Urinary bladder (tissue), 3 donors: ENCODE measurements at regions not wholly inside any gene's neighbourhood (a gene's known extent, or its start where the extent isn't known, plus 50 kb on each side); places are given as distances from the start of the nearest gene placed in this dataset.

Experiments used
- DNase-seq: peaks from one replicate; pipeline ENCODE4 v3.0.0-alpha.2; 2015; ENCODE audit errors: extremely low spot score
- H3K27ac ChIP-seq: one replicate; pipeline ENCODE4 v1.5.1; 2013; ENCODE audit warnings: low read depth, mild to moderate bottlenecking, moderate library complexity
- H3K36me3 ChIP-seq: one replicate; pipeline ENCODE4 v1.6.1; 2013; ENCODE audit warnings: mild to moderate bottlenecking, moderate library complexity; ENCODE audit not compliant: insufficient read depth
- H3K4me1 ChIP-seq: one replicate; pipeline ENCODE4 v1.6.1; 2013; ENCODE audit warnings: mild to moderate bottlenecking, moderate library complexity; ENCODE audit not compliant: insufficient read depth
- H3K4me3 ChIP-seq: one replicate; pipeline ENCODE4 v1.5.1; 2013; ENCODE audit warnings: low read depth, low read length
- WGBS: extraction: QIAGEN DNeasy Blood & Tissue Kit; methylation state at CpG from one replicate; pipeline ENCODE4 v1.1.7; 2013; 5-methylcytosine and 5-hydroxymethylcytosine counted together
- donor health status: healthy with polysubstance abuse.
- donor health status: healthy.

- no peaks in the 10 kb centered on the region for H3K4me1 ChIP-seq
- no peak overlapping the region for H3K4me3 ChIP-seq
- 45% methylated on average over 2 of the region's 2 CpGs for WGBS
- DNase-seq = no peak
- no peaks in the 10 kb centered on the region for H3K36me3 ChIP-seq
- H3K27ac ChIP-seq = no peak overlapping the region
Measured at GRCh38 chr2:14423145-14423906, 209.2 kb upstream of the LRATD1 start.

GRCh38 chr2:14424478-14425390, 207.8 kb upstream of the LRATD1 start:
- DNase-seq = no peak
- no peaks in the 10 kb centered on the region for H3K4me1 ChIP-seq
- no peaks in the 10 kb centered on the region for H3K36me3 ChIP-seq
- 80% methylated on average over 5 of the region's 5 CpGs for WGBS
- H3K4me3 ChIP-seq = no peak overlapping the region
- H3K27ac ChIP-seq = no peak overlapping the region

GRCh38 chr2:14425869-14426268, 206.6 kb upstream of the LRATD1 start:
- no peak overlapping the region for H3K4me3 ChIP-seq
- no peak for DNase-seq
- WGBS = 90% methylated on average over 2 of the region's 2 CpGs
- no peak overlapping the region for H3K27ac ChIP-seq
- no peaks in the 10 kb centered on the region for H3K4me1 ChIP-seq
- no peaks in the 10 kb centered on the region for H3K36me3 ChIP-seq

- Histone ChIP-seq H3K4me1 (no peaks in the 10 kb centered on the region), H3K4me3 (no peak overlapping the region), H3K36me3 (no peaks in the 10 kb centered on the region), H3K27ac (no peak overlapping the region)
- DNase-seq = no peak
- 19% methylated on average over 2 of the region's 2 CpGs for WGBS
Measured at GRCh38 chr2:14428056-14428455, 204.5 kb upstream of the LRATD1 start.

DNA sequence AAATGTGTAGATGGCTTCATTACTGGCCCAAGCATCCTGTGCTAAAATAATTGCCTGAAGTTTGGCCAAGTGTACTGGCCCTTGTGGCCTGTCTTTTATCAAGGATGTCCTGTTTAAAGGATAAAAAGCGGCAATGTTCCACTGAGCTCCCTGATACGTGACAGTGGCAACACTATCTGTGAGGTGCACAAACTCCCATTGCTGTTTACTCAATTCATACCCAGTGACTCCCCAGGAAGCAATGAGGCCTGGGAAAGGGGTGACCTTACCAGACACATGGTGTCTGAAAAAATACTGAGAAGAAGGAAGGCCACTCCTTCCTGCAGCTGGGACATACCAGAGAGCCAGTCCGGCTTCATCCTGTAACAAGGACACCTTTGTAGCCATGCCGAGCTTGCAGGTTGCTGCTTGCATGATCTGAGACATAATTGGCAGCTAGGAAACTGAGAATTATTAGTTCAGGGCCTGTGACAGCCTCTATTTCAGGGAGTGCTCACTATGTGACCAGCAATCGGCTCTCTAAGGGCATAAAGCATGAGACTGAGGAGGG, 198.5 kb upstream of the LRATD1 start:
- no peaks in the 10 kb centered on the region for H3K36me3 ChIP-seq
- H3K27ac ChIP-seq = no peak overlapping the region
- 84% methylated on average over 5 of the region's 5 CpGs for WGBS
- H3K4me1 ChIP-seq = no peaks in the 10 kb centered on the region
- no peak overlapping the region for H3K4me3 ChIP-seq
- DNase-seq = no peak

DNA sequence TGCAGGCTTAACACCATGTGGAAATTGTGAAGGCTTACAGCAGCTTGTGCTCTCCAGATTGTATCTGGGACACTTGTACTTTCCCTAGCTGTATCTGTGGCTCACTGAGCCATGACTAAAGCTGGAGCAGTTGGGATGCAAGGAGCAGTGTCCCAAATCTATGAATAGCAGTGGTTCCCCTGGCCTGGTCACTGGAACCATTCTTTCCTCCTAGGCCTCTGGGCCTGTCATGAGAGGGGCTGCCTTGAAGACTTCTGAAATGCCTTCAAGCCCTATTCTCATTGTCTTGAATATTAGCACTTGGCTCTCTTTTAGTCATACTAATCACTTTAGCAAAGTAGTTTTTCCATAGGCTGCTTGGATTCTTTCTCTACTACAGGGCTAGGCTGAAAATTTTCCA, 186.8 kb upstream of the LRATD1 start:
- no peaks in the 10 kb centered on the region for H3K36me3 ChIP-seq
- no peak overlapping the region for H3K4me3 ChIP-seq
- DNase-seq = no peak
- no peak overlapping the region for H3K27ac ChIP-seq
- no peaks in the 10 kb centered on the region for H3K4me1 ChIP-seq

DNA sequence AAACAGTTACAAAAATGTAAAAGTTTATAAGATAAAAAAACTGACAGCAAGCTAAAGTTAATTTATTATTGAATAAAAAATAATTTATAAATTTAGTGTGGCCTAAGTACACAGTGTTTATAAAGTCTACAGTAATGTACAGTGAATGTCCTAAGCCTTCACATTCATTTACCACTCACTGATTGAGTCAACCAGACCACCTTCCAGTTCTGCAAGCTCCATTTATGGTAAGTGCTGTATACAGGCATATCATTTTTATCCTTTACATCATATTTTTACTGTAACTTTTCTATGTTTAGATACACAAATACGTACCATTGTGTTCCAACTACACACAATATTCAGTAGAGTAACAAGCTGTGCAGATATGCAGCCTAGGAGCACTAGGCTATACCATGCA, 184.2 kb upstream of the LRATD1 start:
- H3K36me3 ChIP-seq = no peaks in the 10 kb centered on the region
- no peak overlapping the region for H3K27ac ChIP-seq
- WGBS = 71% methylated on average over 1 of the region's 1 CpG
- H3K4me3 ChIP-seq = no peak overlapping the region
- DNase-seq = no peak
- no peaks in the 10 kb centered on the region for H3K4me1 ChIP-seq

DNA sequence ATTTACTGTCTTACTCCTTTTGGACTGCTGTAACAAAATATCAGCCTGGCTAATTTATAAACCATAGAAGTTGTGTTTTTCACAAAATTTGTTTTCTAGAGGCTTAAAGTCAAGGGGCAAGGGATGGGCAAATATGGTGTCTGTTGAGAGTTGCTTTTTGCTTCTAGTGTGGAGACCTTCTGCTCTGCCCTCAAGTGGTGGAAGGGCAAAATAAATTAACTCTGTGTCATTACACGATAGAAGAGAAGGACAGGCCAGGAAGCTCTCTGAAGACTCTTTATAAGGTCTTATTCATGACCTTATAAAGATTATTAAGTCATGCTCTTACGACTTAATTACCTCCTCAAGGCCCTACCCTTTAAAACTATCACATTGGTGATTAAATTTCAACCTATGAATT, 181.2 kb upstream of the LRATD1 start:
- Histone ChIP-seq H3K4me1 (no peaks in the 10 kb centered on the region), H3K4me3 (no peak overlapping the region), H3K27ac (no peak overlapping the region), H3K36me3 (no peaks in the 10 kb centered on the region)
- WGBS = 76% methylated on average over 2 of the region's 2 CpGs
- no peak for DNase-seq

DNA sequence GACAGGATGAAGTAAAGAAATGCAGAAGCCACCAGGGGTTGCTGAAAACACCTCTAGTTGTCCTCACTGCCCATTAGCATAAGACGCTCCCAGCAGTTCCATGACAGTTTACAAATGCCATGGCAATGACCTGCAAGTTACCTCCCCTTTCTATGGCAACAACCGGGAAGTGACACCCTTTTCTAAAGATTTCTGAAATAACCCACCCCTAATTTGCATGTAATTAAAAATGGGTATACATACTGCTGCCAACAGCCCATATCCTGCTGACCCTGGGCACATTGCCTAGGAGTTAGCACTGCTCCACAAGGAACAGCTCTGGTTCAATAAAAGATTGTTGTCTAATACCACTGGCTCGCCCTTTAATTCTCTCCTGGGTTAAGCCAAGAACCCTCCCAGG, 178.3 kb upstream of the LRATD1 start:
- H3K27ac ChIP-seq = no peak overlapping the region
- no peak overlapping the region for H3K4me3 ChIP-seq
- DNase-seq = no peak
- H3K36me3 ChIP-seq = no peaks in the 10 kb centered on the region
- WGBS = 89% methylated on average over 3 of the region's 3 CpGs
- no peaks in the 10 kb centered on the region for H3K4me1 ChIP-seq

DNA sequence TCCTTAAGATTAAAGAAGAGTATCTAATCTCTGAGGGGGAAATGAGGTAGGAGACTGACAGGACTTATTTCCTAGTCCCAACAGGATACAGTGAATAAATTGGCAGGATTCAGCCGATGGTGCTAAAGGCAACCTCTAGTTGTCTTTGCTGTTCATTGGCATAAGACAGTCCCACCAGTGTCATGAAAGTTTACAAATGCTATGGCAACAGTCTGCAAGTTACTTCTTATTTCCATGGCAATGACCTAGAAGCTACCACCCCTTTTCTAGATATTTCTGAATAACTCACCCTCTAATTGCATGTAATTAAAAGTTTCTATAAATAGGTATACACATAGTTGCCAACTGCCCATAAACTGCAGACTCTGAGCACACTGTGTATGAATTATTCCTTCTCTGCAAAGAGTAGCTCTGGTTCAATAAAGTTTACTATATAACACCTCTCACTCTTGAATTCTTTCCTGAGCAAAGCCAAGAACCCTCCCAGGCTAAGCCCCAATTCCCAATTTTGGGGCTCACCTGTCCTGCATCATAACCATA, 172.7 kb upstream of the LRATD1 start:
- no peak for DNase-seq
- Histone ChIP-seq H3K27ac (no peak overlapping the region), H3K36me3 (no peaks in the 10 kb centered on the region), H3K4me3 (no peak overlapping the region), H3K4me1 (no peaks in the 10 kb centered on the region)
- WGBS = 94% methylated on average over 1 of the region's 1 CpG

GRCh38 chr2:14475994-14476393, 156.5 kb upstream of the LRATD1 start:
- DNase-seq = no peak
- 75% methylated on average over 5 of the region's 5 CpGs for WGBS
- no peaks in the 10 kb centered on the region for H3K4me1 ChIP-seq
- H3K27ac ChIP-seq = no peak overlapping the region
- H3K36me3 ChIP-seq = no peaks in the 10 kb centered on the region
- H3K4me3 ChIP-seq = no peak overlapping the region

GRCh38 chr2:14479486-14479885, 153.0 kb upstream of the LRATD1 start:
- DNase-seq = no peak
- no peak overlapping the region for H3K4me3 ChIP-seq
- no peaks in the 10 kb centered on the region for H3K4me1 ChIP-seq
- no peaks in the 10 kb centered on the region for H3K36me3 ChIP-seq
- no peak overlapping the region for H3K27ac ChIP-seq
- WGBS = 75% methylated on average over 2 of the region's 2 CpGs

- 35% methylated on average over 2 of the region's 2 CpGs for WGBS
- H3K4me1 ChIP-seq = no peaks in the 10 kb centered on the region
Measured at GRCh38 chr2:14480120-14480519, 152.4 kb upstream of the LRATD1 start.

DNA sequence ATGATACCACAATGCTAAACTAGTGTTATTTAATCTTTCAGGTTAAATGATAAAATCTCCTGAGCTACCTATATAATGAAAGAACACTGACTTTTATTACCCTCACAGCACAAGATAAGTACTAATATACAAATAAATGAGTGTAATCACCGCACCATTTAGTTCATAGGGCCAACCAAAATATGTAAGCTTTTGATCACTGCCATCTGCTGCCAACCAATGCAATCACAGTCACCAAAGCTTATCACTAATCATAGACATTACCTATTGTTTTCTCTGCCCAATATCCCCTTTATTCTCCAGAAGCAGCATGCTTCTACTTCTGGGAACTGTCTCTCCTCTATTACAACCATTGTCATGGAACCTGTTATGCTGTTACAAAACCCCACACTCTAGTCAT, 151.6 kb upstream of the LRATD1 start:
- Histone ChIP-seq H3K36me3 (no peaks in the 10 kb centered on the region), H3K4me1 (no peaks in the 10 kb centered on the region), H3K27ac (no peak overlapping the region), H3K4me3 (no peak overlapping the region)
- DNase-seq = no peak
- WGBS = 77% methylated on average over 1 of the region's 1 CpG

More at GRCh38 chr2:14480120-14480519, 152.4 kb upstream of the LRATD1 start:
- H3K36me3 ChIP-seq = no peaks in the 10 kb centered on the region
- H3K27ac ChIP-seq = no peak overlapping the region
- H3K4me3 ChIP-seq = no peak overlapping the region
- no peak for DNase-seq
